ENCODE measurements at regions not wholly inside any gene's neighbourhood (a gene's known extent, or its start where the extent isn't known, plus 50 kb on each side); places are given as distances from the start of the nearest gene placed in this dataset.

DNA sequence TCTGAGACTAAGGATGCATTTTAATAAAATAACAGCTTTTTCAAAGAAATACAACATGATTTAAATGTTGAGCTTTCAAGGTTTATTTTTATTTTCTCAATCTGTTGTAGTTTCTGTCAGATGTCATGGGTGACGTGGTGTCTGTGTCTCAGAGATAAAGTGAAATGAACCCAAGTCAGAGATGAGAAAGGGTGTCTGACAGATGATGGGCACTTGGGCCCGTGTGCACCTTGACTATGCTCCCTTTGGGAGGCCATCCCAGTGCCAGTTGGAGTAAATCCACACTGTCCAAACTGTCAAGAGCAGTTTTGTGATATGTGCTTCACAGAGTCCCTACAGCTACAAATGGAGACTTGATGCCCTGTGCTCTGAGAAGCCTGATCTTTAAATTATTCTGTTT lies 536.9 kb upstream of the FAM174A start:
- Histone ChIP-seq H3K4me2 (ENCODE audit: low read length) (no peak overlapping the region), H4K8ac (ENCODE audit: low read depth, low read length) (no peak overlapping the region), H3K4me3 (ENCODE audit: low read depth, low read length) (no peak overlapping the region), H2AFZ (ENCODE audit: insufficient read depth, low read length, poor library complexity) (no peak overlapping the region), H3K14ac (ENCODE audit: low read length) (no peak overlapping the region), H3K9me3 (ENCODE audit: insufficient read depth, low read depth, low read length) (no peaks in the 10 kb centered on the region), H3K27ac (ENCODE audit: low read depth, low read length) (no peak overlapping the region), H4K12ac (ENCODE audit: low read depth, low read length) (no peak overlapping the region), H3K27me3 (ENCODE audit: insufficient read depth, low read length) (no peaks in the 10 kb centered on the region), H3K9ac (ENCODE audit: low read length) (no peak overlapping the region), H4K91ac (ENCODE audit: low read depth, low read length) (no peak overlapping the region), H3K23ac (ENCODE audit: low read length) (no peak overlapping the region), H3K79me1 (ENCODE audit: low read length) (no peaks in the 10 kb centered on the region), H2BK120ac (ENCODE audit: insufficient read depth, low read length, poor library complexity) (no peak overlapping the region), H3K79me2 (ENCODE audit: control insufficient read depth, insufficient read depth, low read length, poor library complexity) (no peaks in the 10 kb centered on the region), H2BK12ac (ENCODE audit: low read length) (no peak overlapping the region), H3K18ac (ENCODE audit: low read length) (no peak overlapping the region), H2AK5ac (ENCODE audit: low read length) (no peak overlapping the region), H3K4ac (ENCODE audit: low read depth, low read length) (no peak overlapping the region), H3K4me1 (ENCODE audit: control insufficient read depth in 1 of 2, insufficient read depth in 2 of 2, low read length in 2 of 2) (no peaks in the 10 kb centered on the region), H3K36me3 (ENCODE audit: control insufficient read depth in 1 of 2, insufficient read depth in 2 of 2, low read length in 2 of 2) (no peaks in the 10 kb centered on the region), H2BK5ac (ENCODE audit: low read depth, low read length, poor library complexity) (no peak overlapping the region)
- WGBS (ENCODE audit: extremely low coverage, insufficient coverage, insufficient read length): no CpG with 5 or more reads among the region's 2 CpGs
- no peak for DNase-seq

DNA sequence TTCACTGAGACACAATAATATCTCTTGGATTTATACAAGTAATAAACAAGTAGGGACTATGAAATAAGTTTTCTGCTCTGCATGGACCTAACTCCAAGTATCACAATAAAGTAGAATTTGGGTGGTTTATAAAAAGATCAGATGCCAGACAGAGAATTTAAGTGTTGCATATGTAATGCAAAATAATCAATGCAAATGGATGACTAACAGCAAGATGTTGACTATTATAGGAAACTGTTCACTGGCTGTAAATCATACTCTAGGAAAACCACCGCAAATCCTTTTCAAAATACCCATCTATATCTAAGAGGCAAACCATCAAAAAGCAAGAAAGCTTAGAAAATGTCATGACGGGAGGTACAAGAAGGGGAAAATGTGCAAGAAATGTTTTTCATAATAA lies 539.8 kb upstream of the FAM174A start:
- Histone ChIP-seq H2AK5ac (ENCODE audit: low read length) (no peak overlapping the region), H3K14ac (ENCODE audit: low read length) (no peak overlapping the region), H2BK120ac (ENCODE audit: insufficient read depth, low read length, poor library complexity) (no peak overlapping the region), H2AFZ (ENCODE audit: insufficient read depth, low read length, poor library complexity) (no peak overlapping the region), H2BK5ac (ENCODE audit: low read depth, low read length, poor library complexity) (no peak overlapping the region), H2BK12ac (ENCODE audit: low read length) (no peak overlapping the region), H3K9me3 (ENCODE audit: insufficient read depth, low read depth, low read length) (no peaks in the 10 kb centered on the region), H3K4me1 (ENCODE audit: control insufficient read depth in 1 of 2, insufficient read depth in 2 of 2, low read length in 2 of 2) (no peaks in the 10 kb centered on the region), H3K36me3 (ENCODE audit: control insufficient read depth in 1 of 2, insufficient read depth in 2 of 2, low read length in 2 of 2) (no peaks in the 10 kb centered on the region), H3K4ac (ENCODE audit: low read depth, low read length) (no peak overlapping the region), H3K23ac (ENCODE audit: low read length) (no peak overlapping the region), H3K79me1 (ENCODE audit: low read length) (no peaks in the 10 kb centered on the region), H3K9ac (ENCODE audit: low read length) (no peak overlapping the region), H4K8ac (ENCODE audit: low read depth, low read length) (no peak overlapping the region), H3K79me2 (ENCODE audit: control insufficient read depth, insufficient read depth, low read length, poor library complexity) (no peaks in the 10 kb centered on the region), H3K27me3 (ENCODE audit: insufficient read depth, low read length) (no peaks in the 10 kb centered on the region), H3K4me2 (ENCODE audit: low read length) (no peak overlapping the region), H3K4me3 (ENCODE audit: low read depth, low read length) (no peak overlapping the region), H3K27ac (ENCODE audit: low read depth, low read length) (no peak overlapping the region), H4K91ac (ENCODE audit: low read depth, low read length) (no peak overlapping the region), H3K18ac (ENCODE audit: low read length) (no peak overlapping the region), H4K12ac (ENCODE audit: low read depth, low read length) (no peak overlapping the region)
- DNase-seq: no peak
- WGBS (ENCODE audit: extremely low coverage, insufficient coverage, insufficient read length): no CpG with 5 or more reads among the region's 2 CpGs

DNA sequence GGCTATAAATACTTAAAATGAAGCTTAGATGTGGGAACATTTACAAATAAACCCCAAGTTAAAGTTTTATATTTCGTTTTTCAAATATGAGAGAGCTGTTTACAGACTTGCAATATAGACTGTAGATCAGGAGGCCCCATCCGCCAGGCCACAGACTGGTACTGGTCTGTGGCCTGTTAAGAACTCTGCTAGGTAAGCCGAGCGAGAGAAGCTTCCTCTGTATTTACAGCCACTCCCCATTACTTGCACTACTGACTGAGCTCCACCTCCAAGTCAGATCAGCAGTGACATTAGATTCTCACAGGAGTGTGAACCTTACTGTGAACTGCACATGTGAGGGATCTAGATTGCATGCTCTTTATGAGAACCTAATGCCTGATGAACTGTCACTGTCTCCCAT lies 561.4 kb upstream of the FAM174A start:
- no CpG with 5 or more reads among the region's 4 CpGs for WGBS (ENCODE audit: extremely low coverage, insufficient coverage, insufficient read length)
- Histone ChIP-seq H3K4ac (ENCODE audit: low read depth, low read length) (no peak overlapping the region), H3K9me3 (ENCODE audit: insufficient read depth, low read depth, low read length) (no peaks in the 10 kb centered on the region), H2BK5ac (ENCODE audit: low read depth, low read length, poor library complexity) (no peak overlapping the region), H4K91ac (ENCODE audit: low read depth, low read length) (no peak overlapping the region), H3K4me3 (ENCODE audit: low read depth, low read length) (no peak overlapping the region), H3K9ac (ENCODE audit: low read length) (no peak overlapping the region), H2AK5ac (ENCODE audit: low read length) (no peak overlapping the region), H3K79me2 (ENCODE audit: control insufficient read depth, insufficient read depth, low read length, poor library complexity) (no peaks in the 10 kb centered on the region), H3K27ac (ENCODE audit: low read depth, low read length) (no peak overlapping the region), H3K27me3 (ENCODE audit: insufficient read depth, low read length) (no peaks in the 10 kb centered on the region), H3K36me3 (ENCODE audit: control insufficient read depth in 1 of 2, insufficient read depth in 2 of 2, low read length in 2 of 2) (no peaks in the 10 kb centered on the region), H2BK120ac (ENCODE audit: insufficient read depth, low read length, poor library complexity) (no peak overlapping the region), H3K14ac (ENCODE audit: low read length) (no peak overlapping the region), H4K12ac (ENCODE audit: low read depth, low read length) (no peak overlapping the region), H3K4me2 (ENCODE audit: low read length) (no peak overlapping the region), H3K18ac (ENCODE audit: low read length) (no peak overlapping the region), H3K4me1 (ENCODE audit: control insufficient read depth in 1 of 2, insufficient read depth in 2 of 2, low read length in 2 of 2) (no peaks in the 10 kb centered on the region), H2BK12ac (ENCODE audit: low read length) (no peak overlapping the region), H4K8ac (ENCODE audit: low read depth, low read length) (no peak overlapping the region), H3K23ac (ENCODE audit: low read length) (no peak overlapping the region), H2AFZ (ENCODE audit: insufficient read depth, low read length, poor library complexity) (no peak overlapping the region), H3K79me1 (ENCODE audit: low read length) (no peaks in the 10 kb centered on the region)
- no peak for DNase-seq

DNA sequence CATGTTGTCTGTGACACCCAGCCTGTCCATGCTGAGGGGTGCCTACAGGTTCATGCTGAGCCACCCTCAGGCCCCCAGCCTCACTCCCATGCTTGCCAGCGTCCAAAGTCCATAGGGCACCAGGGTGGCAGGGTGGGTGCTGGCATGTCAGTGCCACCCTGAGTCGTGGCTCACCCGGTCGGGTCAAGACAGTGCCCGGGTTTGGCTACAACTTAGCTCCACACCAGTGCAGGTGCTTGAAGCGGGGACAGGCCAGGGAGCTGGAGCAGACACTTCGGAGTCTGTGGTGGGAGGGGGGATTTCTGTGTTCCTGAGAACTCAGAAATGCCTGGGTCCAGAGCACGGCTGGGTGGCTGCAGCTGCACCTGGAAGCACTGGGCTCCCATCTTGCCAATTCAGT lies 579.2 kb upstream of the FAM174A start:
- Histone ChIP-seq H3K4me2 (ENCODE audit: low read length) (no peak overlapping the region), H2BK5ac (ENCODE audit: low read depth, low read length, poor library complexity) (no peak overlapping the region), H3K36me3 (ENCODE audit: control insufficient read depth in 1 of 2, insufficient read depth in 2 of 2, low read length in 2 of 2) (no peaks in the 10 kb centered on the region), H3K14ac (ENCODE audit: low read length) (no peak overlapping the region), H4K91ac (ENCODE audit: low read depth, low read length) (no peak overlapping the region), H3K18ac (ENCODE audit: low read length) (no peak overlapping the region), H3K4me3 (ENCODE audit: low read depth, low read length) (no peak overlapping the region), H4K8ac (ENCODE audit: low read depth, low read length) (no peak overlapping the region), H3K4me1 (ENCODE audit: control insufficient read depth in 1 of 2, insufficient read depth in 2 of 2, low read length in 2 of 2) (no peaks in the 10 kb centered on the region), H2AFZ (ENCODE audit: insufficient read depth, low read length, poor library complexity) (no peak overlapping the region), H2AK5ac (ENCODE audit: low read length) (no peak overlapping the region), H3K79me1 (ENCODE audit: low read length) (no peaks in the 10 kb centered on the region), H2BK12ac (ENCODE audit: low read length) (no peak overlapping the region), H3K9me3 (ENCODE audit: insufficient read depth, low read depth, low read length) (no peaks in the 10 kb centered on the region), H3K27me3 (ENCODE audit: insufficient read depth, low read length) (no peaks in the 10 kb centered on the region), H4K12ac (ENCODE audit: low read depth, low read length) (no peak overlapping the region), H3K9ac (ENCODE audit: low read length) (no peak overlapping the region), H3K27ac (ENCODE audit: low read depth, low read length) (no peak overlapping the region), H3K4ac (ENCODE audit: low read depth, low read length) (no peak overlapping the region), H3K23ac (ENCODE audit: low read length) (no peak overlapping the region), H3K79me2 (ENCODE audit: control insufficient read depth, insufficient read depth, low read length, poor library complexity) (no peaks in the 10 kb centered on the region), H2BK120ac (ENCODE audit: insufficient read depth, low read length, poor library complexity) (no peak overlapping the region)
- no CpG with 5 or more reads among the region's 8 CpGs for WGBS (ENCODE audit: extremely low coverage, insufficient coverage, insufficient read length)
- DNase-seq: no peak
